ENCODE measurements at regions not wholly inside any gene's neighbourhood (a gene's known extent, or its start where the extent isn't known, plus 50 kb on each side); places are given as distances from the start of the nearest gene placed in this dataset.

DNA sequence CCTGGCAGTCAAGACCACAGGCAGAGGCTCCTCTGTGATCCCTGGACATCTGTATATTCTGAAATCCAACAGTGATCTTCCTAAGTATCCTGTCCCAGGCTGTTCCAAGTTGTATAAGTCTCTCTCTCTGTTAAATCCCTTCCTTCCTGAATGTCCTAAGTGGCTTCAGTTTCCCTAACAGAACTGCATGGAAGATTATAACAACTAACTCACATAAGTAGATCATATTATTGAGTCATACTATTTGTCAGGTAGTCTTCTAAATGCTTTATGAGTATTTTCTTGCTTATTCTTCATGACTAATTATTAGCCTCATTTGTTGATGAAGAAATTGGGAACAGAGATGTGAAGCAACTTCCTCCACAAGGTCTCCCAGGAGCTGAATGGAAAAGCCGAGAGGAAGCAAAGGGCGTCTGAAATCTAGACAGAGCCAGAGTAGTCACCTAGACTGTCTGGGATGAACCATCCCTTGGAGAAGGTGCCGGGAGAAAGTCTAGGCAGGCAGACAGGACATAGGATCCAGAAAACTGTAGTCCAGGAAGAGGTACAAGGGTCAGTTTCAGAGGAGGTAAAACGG lies 93.2 kb upstream of the FAT3 start:
- no peak for TF ChIP-seq POLR2A (IDR thresholded peaks at IDR 0.05)
- TF ChIP-seq, protein P1, sequence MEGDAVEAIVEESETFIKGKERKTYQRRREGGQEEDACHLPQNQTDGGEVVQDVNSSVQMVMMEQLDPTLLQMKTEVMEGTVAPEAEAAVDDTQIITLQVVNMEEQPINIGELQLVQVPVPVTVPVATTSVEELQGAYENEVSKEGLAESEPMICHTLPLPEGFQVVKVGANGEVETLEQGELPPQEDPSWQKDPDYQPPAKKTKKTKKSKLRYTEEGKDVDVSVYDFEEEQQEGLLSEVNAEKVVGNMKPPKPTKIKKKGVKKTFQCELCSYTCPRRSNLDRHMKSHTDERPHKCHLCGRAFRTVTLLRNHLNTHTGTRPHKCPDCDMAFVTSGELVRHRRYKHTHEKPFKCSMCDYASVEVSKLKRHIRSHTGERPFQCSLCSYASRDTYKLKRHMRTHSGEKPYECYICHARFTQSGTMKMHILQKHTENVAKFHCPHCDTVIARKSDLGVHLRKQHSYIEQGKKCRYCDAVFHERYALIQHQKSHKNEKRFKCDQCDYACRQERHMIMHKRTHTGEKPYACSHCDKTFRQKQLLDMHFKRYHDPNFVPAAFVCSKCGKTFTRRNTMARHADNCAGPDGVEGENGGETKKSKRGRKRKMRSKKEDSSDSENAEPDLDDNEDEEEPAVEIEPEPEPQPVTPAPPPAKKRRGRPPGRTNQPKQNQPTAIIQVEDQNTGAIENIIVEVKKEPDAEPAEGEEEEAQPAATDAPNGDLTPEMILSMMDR (IDR thresholded peaks at IDR 0.05) = no peak
- no peak for TF ChIP-seq EP300 (IDR thresholded peaks at IDR 0.05)

Measured in ovary (tissue), 3 donors.